Right atrium auricular region (tissue), 2 donors: ENCODE measurements at regions not wholly inside any gene's neighbourhood (a gene's known extent, or its start where the extent isn't known, plus 50 kb on each side); places are given as distances from the start of the nearest gene placed in this dataset.

Source experiments
- DNase-seq: peaks from one replicate; pipeline ENCODE4 v3.0.0-alpha.2; 2019; ENCODE audit warnings: low spot score
- H3K27ac ChIP-seq, 2 donors: fragments of 200-600 bp; sonication (generic); 1 replicate in 1 of 2; 2 replicates in 1 of 2; pipeline ENCODE4 v1.5.1; 2016 to 2019
- H3K27me3 ChIP-seq, 2 donors: fragments of 200-600 bp; sonication (generic); one replicate each; pipeline versions ENCODE4 v1.5.1 to v1.6.0; 2017 to 2019
- H3K36me3 ChIP-seq: fragments of 200-600 bp; sonication (generic); one replicate; pipeline ENCODE4 v1.5.1; 2016
- H3K4me1 ChIP-seq, 2 donors: fragments of 200-600 bp; sonication (generic); one replicate each; pipeline versions ENCODE4 v1.5.1 to v1.6.0; 2017 to 2019
- H3K4me3 ChIP-seq, 2 donors: fragments of 200-600 bp; sonication (generic); 1 replicate in 1 of 2; 2 replicates in 1 of 2; pipeline ENCODE4 v1.5.1; 2017 to 2019; ENCODE audit warnings: mild to moderate bottlenecking in 1 of 2, moderate library complexity in 1 of 2
- H3K9me3 ChIP-seq, 2 donors: fragments of 200-600 bp; sonication (generic); one replicate each; pipeline ENCODE4 v1.5.1; 2019
- TF ChIP-seq, protein P1 (sequence below), 2 donors: fragments of 200-600 bp; sonication (generic); IDR thresholded peaks; one replicate each; pipeline ENCODE4 v1.5.1; 2019; ENCODE audit warnings: antibody characterized with exemption in 2 of 2

DNA sequence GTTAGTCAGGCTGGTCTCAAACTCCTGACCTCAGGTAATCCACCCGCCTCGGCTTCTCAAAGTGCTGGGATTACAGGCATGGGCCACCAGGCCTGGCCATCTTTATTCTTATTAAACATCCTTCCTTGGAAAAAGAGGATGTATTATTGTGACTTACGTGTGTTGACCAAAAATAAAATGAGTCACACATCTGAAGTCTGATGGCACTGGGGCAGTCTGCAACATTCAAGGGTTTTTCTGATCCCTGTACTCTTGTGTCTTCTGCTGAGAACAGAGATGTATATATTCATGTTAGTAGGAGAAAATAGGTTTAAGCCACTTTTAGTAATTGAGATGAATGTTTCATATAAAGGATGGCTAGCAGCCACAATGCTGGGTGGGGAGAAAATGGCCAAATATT lies 129.9 kb upstream of the RIPOR2 start:
- DNase-seq, result no peak
- Histone ChIP-seq H3K4me1 (peaks cover 0 to 8% of the 10 kb centered on the region in 2 donors), H3K9me3 (peaks cover 0 to 3% of the 10 kb centered on the region in 2 donors), H3K4me3 (no peak overlapping the region), H3K27ac (no peak overlapping the region), H3K27me3 (no peaks in the 10 kb centered on the region), H3K36me3 (no peaks in the 10 kb centered on the region)
- TF ChIP-seq, protein P1, sequence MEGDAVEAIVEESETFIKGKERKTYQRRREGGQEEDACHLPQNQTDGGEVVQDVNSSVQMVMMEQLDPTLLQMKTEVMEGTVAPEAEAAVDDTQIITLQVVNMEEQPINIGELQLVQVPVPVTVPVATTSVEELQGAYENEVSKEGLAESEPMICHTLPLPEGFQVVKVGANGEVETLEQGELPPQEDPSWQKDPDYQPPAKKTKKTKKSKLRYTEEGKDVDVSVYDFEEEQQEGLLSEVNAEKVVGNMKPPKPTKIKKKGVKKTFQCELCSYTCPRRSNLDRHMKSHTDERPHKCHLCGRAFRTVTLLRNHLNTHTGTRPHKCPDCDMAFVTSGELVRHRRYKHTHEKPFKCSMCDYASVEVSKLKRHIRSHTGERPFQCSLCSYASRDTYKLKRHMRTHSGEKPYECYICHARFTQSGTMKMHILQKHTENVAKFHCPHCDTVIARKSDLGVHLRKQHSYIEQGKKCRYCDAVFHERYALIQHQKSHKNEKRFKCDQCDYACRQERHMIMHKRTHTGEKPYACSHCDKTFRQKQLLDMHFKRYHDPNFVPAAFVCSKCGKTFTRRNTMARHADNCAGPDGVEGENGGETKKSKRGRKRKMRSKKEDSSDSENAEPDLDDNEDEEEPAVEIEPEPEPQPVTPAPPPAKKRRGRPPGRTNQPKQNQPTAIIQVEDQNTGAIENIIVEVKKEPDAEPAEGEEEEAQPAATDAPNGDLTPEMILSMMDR (IDR thresholded peaks at IDR 0.05), result no peak

DNA sequence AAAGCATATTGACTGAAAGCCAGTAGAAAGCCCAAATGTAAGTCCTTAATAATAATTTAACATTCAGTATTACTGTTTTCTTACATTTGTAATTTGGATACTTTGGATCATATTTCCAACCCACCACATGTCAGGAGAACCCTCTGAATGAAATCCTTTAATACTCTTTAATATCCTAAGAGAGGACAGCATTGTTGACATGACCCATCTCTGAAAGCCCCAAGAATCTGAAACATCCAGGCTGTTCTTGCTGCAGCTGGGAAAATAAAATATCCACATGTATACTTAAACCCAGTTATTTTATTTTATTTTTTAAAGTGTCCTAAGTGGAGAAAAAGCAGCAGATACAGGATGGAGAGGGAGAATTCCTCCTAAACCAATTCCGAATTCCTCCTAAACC lies 130.8 kb upstream of the RIPOR2 start:
- Histone ChIP-seq H3K4me3 (no peak overlapping the region), H3K9me3 (no peaks in the 10 kb centered on the region), H3K4me1 (peaks cover 0 to 3% of the 10 kb centered on the region in 2 donors), H3K27me3 (no peaks in the 10 kb centered on the region), H3K36me3 (no peaks in the 10 kb centered on the region), H3K27ac (no peak overlapping the region)
- TF ChIP-seq, protein P1 (IDR thresholded peaks at IDR 0.05), result no peak
- DNase-seq, result no peak

DNA sequence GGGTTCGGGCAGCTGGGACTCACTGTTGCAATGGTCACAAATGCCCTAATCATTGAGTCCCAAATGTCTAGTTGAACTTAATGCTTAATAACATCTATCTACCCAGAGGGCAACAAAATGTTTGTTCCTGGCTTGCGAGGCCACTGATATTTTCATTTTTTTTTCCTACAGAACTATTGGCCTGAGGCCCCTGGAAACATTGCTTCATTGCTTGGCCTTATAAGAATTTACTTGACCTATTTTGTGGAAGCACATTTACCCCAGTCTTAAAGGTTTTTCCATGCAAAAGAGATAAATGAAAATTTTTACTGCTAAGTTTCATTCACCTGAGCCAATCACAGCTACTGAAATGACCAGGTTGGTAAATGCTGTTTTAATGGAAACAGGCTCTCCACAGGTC lies 133.1 kb upstream of the RIPOR2 start:
- H3K36me3 ChIP-seq, result no peaks in the 10 kb centered on the region
- no peak for DNase-seq
- no peaks in the 10 kb centered on the region for H3K27me3 ChIP-seq
- H3K9me3 ChIP-seq, result peaks cover 0 to 4% of the 10 kb centered on the region in 2 donors
- TF ChIP-seq, protein P1 (IDR thresholded peaks at IDR 0.05), result no peak
- H3K4me3 ChIP-seq, result no peak overlapping the region
- peaks cover 0 to 3% of the 10 kb centered on the region in 2 donors for H3K4me1 ChIP-seq
- H3K27ac ChIP-seq, result no peak overlapping the region

DNA sequence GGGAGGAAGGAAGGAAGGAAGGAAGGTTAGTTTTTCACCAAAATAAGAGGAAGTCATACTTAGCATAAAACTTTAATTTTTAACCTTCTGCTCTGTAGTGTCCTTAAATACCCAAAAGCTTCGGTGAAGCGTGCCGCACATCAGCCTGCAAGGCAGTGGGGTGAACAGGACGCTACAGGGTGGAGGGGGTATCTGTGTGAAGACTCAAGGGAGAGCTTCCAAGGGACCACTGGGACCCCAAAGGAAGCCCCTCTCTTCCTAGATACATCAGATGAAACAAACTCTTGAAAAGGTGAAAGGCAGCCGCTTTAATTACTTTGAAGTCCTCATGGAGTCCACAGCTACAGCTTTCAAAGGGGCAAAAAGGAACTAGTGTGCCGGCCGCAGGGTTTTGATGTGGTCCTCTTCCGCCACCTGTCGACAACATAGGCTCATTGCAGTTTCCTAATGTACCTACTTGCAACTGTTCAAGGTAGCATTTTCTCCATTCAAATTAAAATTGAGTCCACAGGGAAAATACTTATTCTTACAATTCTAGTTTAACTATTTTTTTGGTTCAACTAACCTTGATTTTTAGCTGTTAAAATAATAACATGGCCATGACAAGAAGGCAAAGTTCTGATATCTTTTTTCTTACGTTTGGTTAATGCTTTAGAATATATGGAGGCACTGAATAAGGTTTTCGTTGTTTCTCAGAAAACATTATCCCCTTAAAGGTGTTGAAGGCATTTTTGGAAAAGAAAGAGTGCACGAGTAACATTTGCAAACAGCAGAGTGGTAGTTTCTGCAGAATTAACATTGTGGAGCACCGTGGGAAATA lies 135.0 kb upstream of the RIPOR2 start:
- Histone ChIP-seq H3K4me1 (peaks cover 0 to 3% of the 10 kb centered on the region in 2 donors), H3K27me3 (no peaks in the 10 kb centered on the region), H3K9me3 (peaks cover 0 to 4% of the 10 kb centered on the region in 2 donors), H3K27ac (no peak overlapping the region), H3K36me3 (no peaks in the 10 kb centered on the region), H3K4me3 (no peak overlapping the region)
- TF ChIP-seq, protein P1 (IDR thresholded peaks at IDR 0.05), result peak; percentile 75 to 95
- DNase-seq, result peak; percentile 92

DNA sequence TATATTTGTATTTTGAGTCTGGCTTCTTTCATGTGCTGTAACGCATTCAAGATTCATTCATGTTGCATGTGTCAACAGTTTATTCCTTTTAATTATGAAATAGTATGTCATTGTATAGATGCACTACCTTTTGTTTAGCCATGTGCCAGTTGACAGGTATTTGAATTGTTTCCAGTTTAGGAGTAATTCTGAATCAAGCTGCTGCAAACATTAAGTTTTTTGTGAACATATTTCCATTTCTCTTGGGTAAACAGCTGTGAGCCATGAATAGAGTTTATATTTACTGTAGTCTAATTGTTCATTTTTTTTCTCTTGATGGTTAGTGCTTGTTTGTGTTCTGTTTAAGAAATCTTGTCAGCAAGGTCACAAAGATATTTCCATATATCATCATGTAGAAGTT lies 142.4 kb upstream of the RIPOR2 start:
- Histone ChIP-seq H3K9me3 (peaks cover 0 to 4% of the 10 kb centered on the region in 2 donors), H3K4me1 (no peaks in the 10 kb centered on the region), H3K4me3 (no peak overlapping the region), H3K27ac (no peak overlapping the region), H3K36me3 (no peaks in the 10 kb centered on the region), H3K27me3 (no peaks in the 10 kb centered on the region)
- no peak for DNase-seq
- TF ChIP-seq, protein P1 (IDR thresholded peaks at IDR 0.05), result no peak
